ENCODE measurements at regions not wholly inside any gene's neighbourhood (a gene's known extent, or its start where the extent isn't known, plus 50 kb on each side); places are given as distances from the start of the nearest gene placed in this dataset.
"Not testable (repeated sequence)": the region's sequence is repeated elsewhere in the genome, so short reads cannot be mapped to it uniquely, and the experiment has no call there.

DNA sequence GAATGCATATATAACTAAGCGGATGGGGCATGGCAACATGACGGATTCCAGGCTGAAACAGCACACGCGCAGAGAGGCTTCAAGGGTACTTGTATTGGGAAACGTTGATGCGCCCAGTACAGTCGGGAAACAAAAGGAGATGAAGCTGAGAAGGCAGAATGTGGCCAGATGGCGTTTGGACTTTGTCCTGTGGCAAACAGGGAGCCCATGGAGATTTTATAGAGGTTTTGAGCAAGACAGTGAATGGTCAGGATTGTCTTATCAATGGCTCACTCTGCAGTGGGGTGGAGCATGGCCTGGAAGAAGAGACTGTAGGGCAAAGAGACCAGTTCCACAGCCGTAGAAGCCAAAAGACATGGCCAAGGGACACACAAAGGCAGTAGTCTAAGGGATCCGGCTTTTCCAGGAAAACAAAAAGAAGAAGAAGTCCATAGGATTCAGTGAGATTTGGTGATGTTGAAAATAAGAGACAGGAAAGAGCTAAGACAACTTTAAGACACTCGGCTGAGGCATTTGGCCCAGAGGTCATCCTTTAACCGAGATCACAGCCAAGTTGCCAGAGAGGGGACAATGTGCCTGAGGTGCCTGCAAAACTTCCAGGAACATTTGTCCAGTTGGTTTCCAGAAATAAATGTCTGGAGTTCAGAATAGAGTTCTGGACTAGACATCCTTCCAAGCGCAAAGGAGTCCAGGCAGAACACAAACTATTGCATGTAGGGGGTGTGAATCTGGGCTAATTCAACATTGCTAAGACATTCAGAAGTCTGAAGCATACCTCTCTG is 123.0 kb upstream of the RREB1 start:
- Histone ChIP-seq H3K4me3 (ENCODE audit: control insufficient read depth in 1 of 2, extremely low read depth in 1 of 2, low read length in 1 of 2) (no peak overlapping the region), H3K36me3 (ENCODE audit: control insufficient read depth in 2 of 2, extremely low read depth in 1 of 2, insufficient read depth in 1 of 2, low read length in 1 of 2) (no peaks in the 10 kb centered on the region), H3K9me3 (no peaks in the 10 kb centered on the region), H3K27ac (ENCODE audit: low read length) (no peak overlapping the region), H3K4me1 (ENCODE audit: control insufficient read depth in 1 of 2, extremely low read depth in 1 of 2, insufficient read depth in 2 of 2, low read length in 2 of 2) (no peaks in the 10 kb centered on the region), H3K27me3 (replicated peaks in 1 of 2; ENCODE audit: control insufficient read depth in 2 of 2, extremely low read depth in 1 of 2, insufficient read depth in 2 of 2, low read length in 1 of 2) (no peaks in the 10 kb centered on the region)
- no peaks in the 10 kb centered on the region for H3K36me3 Mint-ChIP-seq
- no peaks in the 10 kb centered on the region for H3K9me3 Mint-ChIP-seq
- no peak for DNase-seq
- POLR2A ChIA-PET = no interaction called here
- H3K27ac Mint-ChIP-seq = no peak overlapping the region
- no peaks in the 10 kb centered on the region for H3K27me3 Mint-ChIP-seq
- 89% methylated on average over 13 of the region's 13 CpGs for WGBS (ENCODE audit: insufficient coverage)
- CTCF ChIA-PET = interaction anchor here in 1 of 2 donors (0.7 kb wide), 1 partner anchor 58 kb away, joined by 3 read pairs; no protein-coding TSS in a partner anchor
- no peak overlapping the region for H3K4me3 Mint-ChIP-seq
- ATAC-seq (replicated peaks in 1 of 4) = no peak
- H3K4me1 Mint-ChIP-seq = no peaks in the 10 kb centered on the region

DNA sequence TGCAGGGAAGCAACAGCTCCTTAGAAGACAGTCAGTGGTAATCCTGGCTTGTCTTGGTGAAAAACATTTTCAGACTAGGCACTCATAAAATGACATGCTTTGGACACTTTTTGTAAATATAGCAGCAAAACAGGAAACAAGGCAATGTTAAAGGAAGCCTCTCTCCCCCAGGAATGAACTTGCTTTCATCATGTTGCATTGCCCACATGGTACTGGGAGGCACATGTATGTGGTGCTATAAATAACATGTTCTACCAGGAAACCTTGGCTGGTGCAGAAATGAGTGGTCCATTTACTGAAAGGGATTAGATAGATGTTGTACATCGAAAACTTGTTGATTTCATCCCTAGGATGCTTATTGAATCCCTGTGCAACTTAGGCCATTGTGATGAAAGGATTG is 121.4 kb upstream of the RREB1 start:
- WGBS (ENCODE audit: insufficient coverage) = 100% methylated on average over 1 of the region's 1 CpG

DNA sequence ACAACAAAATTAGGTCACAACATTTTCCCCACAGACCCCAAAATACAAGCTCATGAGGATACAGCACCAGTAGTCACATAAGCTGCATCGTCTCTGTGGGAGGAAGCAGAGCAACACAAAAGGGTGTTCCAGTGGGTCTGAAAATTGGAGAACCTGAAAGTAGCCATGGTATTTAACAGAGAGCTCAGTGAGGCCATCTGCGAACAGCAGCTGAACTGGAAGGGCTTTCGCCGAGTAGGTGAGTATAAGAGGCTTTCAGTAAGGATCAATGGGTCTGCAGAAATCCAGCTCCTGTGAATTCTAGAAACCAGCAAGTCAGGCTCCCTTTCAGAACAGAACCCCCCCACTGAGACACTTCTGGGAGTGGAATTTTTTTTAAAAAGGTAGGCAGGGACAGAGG is 120.0 kb upstream of the RREB1 start:
- no peak overlapping the region for H3K4me3 ChIP-seq (ENCODE audit: control insufficient read depth in 1 of 2, extremely low read depth in 1 of 2, low read length in 1 of 2)
- H3K9me3 ChIP-seq = no peaks in the 10 kb centered on the region
- Mint-ChIP-seq H3K4me1 (no peaks in the 10 kb centered on the region), H3K36me3 (no peaks in the 10 kb centered on the region), H3K4me3 (no peak overlapping the region), H3K9me3 (no peaks in the 10 kb centered on the region), H3K27me3 (no peaks in the 10 kb centered on the region), H3K27ac (no peak overlapping the region)
- no peak for ATAC-seq (replicated peaks in 1 of 4)
- ChIA-PET POLR2A (no interaction called here), CTCF (interaction anchor here in 1 of 2 donors (0.6 kb wide), 1 partner anchor 10 kb away, joined by 3 read pairs; no protein-coding TSS in a partner anchor)
- 78% methylated on average over 4 of the region's 4 CpGs for WGBS (ENCODE audit: insufficient coverage)
- DNase-seq = no peak
- no peaks in the 10 kb centered on the region for H3K36me3 ChIP-seq (ENCODE audit: control insufficient read depth in 2 of 2, extremely low read depth in 1 of 2, insufficient read depth in 1 of 2, low read length in 1 of 2)
- no peaks in the 10 kb centered on the region for H3K4me1 ChIP-seq (ENCODE audit: control insufficient read depth in 1 of 2, extremely low read depth in 1 of 2, insufficient read depth in 2 of 2, low read length in 2 of 2)
- H3K27me3 ChIP-seq (replicated peaks in 1 of 2; ENCODE audit: control insufficient read depth in 2 of 2, extremely low read depth in 1 of 2, insufficient read depth in 2 of 2, low read length in 1 of 2) = peaks cover 0 to 2% of the 10 kb centered on the region in 2 experiments
- H3K27ac ChIP-seq (ENCODE audit: low read length) = no peak overlapping the region

More for the DNA sequence above, 121.4 kb upstream of the RREB1 start:
- POLR2A ChIA-PET = no interaction called here
- H3K4me1 ChIP-seq (ENCODE audit: control insufficient read depth in 1 of 2, extremely low read depth in 1 of 2, insufficient read depth in 2 of 2, low read length in 2 of 2) = no peaks in the 10 kb centered on the region
- no peak overlapping the region for H3K27ac ChIP-seq (ENCODE audit: low read length)
- CTCF ChIA-PET = no interaction called here
- H3K27me3 ChIP-seq (replicated peaks in 1 of 2; ENCODE audit: control insufficient read depth in 2 of 2, extremely low read depth in 1 of 2, insufficient read depth in 2 of 2, low read length in 1 of 2) = no peaks in the 10 kb centered on the region
- ATAC-seq (replicated peaks in 1 of 4) = no peak
- H3K4me3 ChIP-seq (ENCODE audit: control insufficient read depth in 1 of 2, extremely low read depth in 1 of 2, low read length in 1 of 2) = no peak overlapping the region
- DNase-seq = no peak
- Mint-ChIP-seq H3K27ac (no peak overlapping the region), H3K9me3 (no peaks in the 10 kb centered on the region), H3K36me3 (no peaks in the 10 kb centered on the region), H3K27me3 (no peaks in the 10 kb centered on the region), H3K4me3 (no peak overlapping the region), H3K4me1 (no peaks in the 10 kb centered on the region)
- no peaks in the 10 kb centered on the region for H3K36me3 ChIP-seq (ENCODE audit: control insufficient read depth in 2 of 2, extremely low read depth in 1 of 2, insufficient read depth in 1 of 2, low read length in 1 of 2)
- no peaks in the 10 kb centered on the region for H3K9me3 ChIP-seq

DNA sequence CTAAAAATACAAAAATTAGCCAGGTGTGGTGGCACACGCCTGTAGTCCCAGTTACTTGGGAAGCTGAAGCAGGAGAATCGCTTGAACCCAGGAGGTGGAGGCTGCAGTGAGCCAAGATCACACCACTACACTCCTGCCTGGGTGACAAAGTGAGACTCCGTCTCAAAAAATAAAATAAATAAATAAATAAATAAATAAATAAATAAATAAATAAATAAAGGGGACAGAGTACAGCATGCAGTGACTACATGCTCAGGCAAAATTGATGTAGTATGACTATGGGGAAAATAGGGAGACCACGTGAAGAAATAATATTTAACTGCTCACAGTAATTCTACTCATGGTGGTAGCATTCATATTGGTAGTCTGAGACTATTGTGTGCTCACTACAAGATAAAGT is 117.7 kb upstream of the RREB1 start:
- H3K27me3 Mint-ChIP-seq; H3K36me3 Mint-ChIP-seq; H3K27ac Mint-ChIP-seq; ATAC-seq (replicated peaks in 1 of 4); DNase-seq; H3K9me3 ChIP-seq; H3K27ac ChIP-seq (ENCODE audit: low read length); POLR2A ChIA-PET; H3K27me3 ChIP-seq (replicated peaks in 1 of 2; ENCODE audit: control insufficient read depth in 2 of 2, extremely low read depth in 1 of 2, insufficient read depth in 2 of 2, low read length in 1 of 2); H3K4me1 ChIP-seq (ENCODE audit: control insufficient read depth in 1 of 2, extremely low read depth in 1 of 2, insufficient read depth in 2 of 2, low read length in 2 of 2); H3K4me1 Mint-ChIP-seq; H3K9me3 Mint-ChIP-seq; H3K4me3 ChIP-seq (ENCODE audit: control insufficient read depth in 1 of 2, extremely low read depth in 1 of 2, low read length in 1 of 2); H3K36me3 ChIP-seq (ENCODE audit: control insufficient read depth in 2 of 2, extremely low read depth in 1 of 2, insufficient read depth in 1 of 2, low read length in 1 of 2); H3K4me3 Mint-ChIP-seq; CTCF ChIA-PET: not testable (repeated sequence)
- WGBS (ENCODE audit: insufficient coverage) = no CpG with 5 or more reads among the region's 4 CpGs

DNA sequence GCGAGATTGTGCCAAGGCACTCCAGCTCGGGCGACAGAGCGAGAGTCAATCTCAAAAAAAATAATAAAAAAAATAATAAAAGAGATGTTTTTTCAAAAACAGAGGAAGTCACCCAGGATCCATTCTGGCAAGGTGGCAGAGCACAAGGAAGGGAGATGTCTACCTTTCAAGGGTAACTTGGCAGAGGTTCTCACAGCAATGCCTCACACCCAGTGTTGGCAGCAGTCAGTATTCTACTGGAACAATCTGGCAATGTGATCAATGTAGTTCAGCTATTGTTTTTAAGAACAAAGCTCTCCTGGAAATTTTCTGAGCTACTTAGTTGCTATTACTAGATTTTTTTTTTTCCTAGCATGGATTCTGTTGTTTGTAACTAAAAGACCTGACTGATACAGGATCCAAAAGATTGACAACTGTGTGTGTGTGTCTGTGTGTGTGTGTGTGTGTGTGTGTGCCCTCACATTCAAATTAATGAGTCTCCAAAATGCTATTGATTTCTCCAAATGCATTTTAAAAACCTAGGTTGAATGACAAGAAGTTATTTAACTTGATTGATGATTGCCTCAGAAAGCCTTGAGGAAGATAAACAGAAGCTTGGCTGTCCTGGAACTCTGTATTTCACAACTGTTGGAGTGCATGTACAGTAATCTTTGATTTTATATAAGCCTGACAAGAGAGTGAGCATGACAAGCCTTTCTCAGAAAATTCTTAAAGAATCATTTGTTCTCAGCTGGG is 114.1 kb upstream of the RREB1 start:
- DNase-seq (no peak), ATAC-seq (replicated peaks in 1 of 4) (no peak)
- Mint-ChIP-seq H3K4me1 (no peaks in the 10 kb centered on the region), H3K36me3 (no peaks in the 10 kb centered on the region), H3K4me3 (no peak overlapping the region), H3K27ac (no peak overlapping the region), H3K9me3 (no peaks in the 10 kb centered on the region), H3K27me3 (peaks cover 0 to 2% of the 10 kb centered on the region in 2 donors)
- CTCF ChIA-PET = interaction anchor here in 1 of 2 donors (0.7 kb wide), 1 partner anchor 310 kb away, joined by 4 read pairs; no protein-coding TSS in a partner anchor
- no peaks in the 10 kb centered on the region for H3K9me3 ChIP-seq
- no peaks in the 10 kb centered on the region for H3K4me1 ChIP-seq (ENCODE audit: control insufficient read depth in 1 of 2, extremely low read depth in 1 of 2, insufficient read depth in 2 of 2, low read length in 2 of 2)
- no peak overlapping the region for H3K4me3 ChIP-seq (ENCODE audit: control insufficient read depth in 1 of 2, extremely low read depth in 1 of 2, low read length in 1 of 2)
- no CpG with 5 or more reads among the region's 4 CpGs for WGBS (ENCODE audit: insufficient coverage)
- H3K27ac ChIP-seq (ENCODE audit: low read length) = no peak overlapping the region
- H3K27me3 ChIP-seq (replicated peaks in 1 of 2; ENCODE audit: control insufficient read depth in 2 of 2, extremely low read depth in 1 of 2, insufficient read depth in 2 of 2, low read length in 1 of 2) = peaks cover 0 to 2% of the 10 kb centered on the region in 2 experiments
- POLR2A ChIA-PET = no interaction called here
- H3K36me3 ChIP-seq (ENCODE audit: control insufficient read depth in 2 of 2, extremely low read depth in 1 of 2, insufficient read depth in 1 of 2, low read length in 1 of 2) = no peaks in the 10 kb centered on the region

DNA sequence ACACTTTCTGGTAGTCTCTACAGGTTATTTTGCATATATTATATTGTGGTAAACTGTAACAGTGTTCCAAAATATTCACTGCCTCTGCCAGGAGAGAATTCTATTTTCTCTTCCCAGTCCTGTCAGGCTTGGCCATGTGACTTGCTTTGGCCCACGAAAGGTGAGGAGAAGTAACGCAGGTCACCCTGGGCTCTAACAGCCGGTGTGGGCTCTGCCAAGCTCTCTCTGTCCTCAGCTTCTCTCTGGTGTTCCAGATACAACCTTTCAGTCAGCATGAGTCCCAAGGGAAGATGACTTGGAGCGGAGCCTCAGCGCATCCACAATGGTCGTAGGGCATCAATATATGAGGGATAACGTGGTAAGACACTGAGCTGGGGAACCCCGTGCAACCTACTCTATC is 113.0 kb upstream of the RREB1 start:
- H3K27ac Mint-ChIP-seq = no peak overlapping the region
- no peaks in the 10 kb centered on the region for H3K4me1 Mint-ChIP-seq
- 98% methylated on average over 4 of the region's 8 CpGs for WGBS (ENCODE audit: insufficient coverage)
- Histone ChIP-seq H3K4me3 (ENCODE audit: control insufficient read depth in 1 of 2, extremely low read depth in 1 of 2, low read length in 1 of 2) (no peak overlapping the region), H3K27ac (ENCODE audit: low read length) (no peak overlapping the region), H3K27me3 (replicated peaks in 1 of 2; ENCODE audit: control insufficient read depth in 2 of 2, extremely low read depth in 1 of 2, insufficient read depth in 2 of 2, low read length in 1 of 2) (peaks cover 0 to 5% of the 10 kb centered on the region in 2 experiments), H3K36me3 (ENCODE audit: control insufficient read depth in 2 of 2, extremely low read depth in 1 of 2, insufficient read depth in 1 of 2, low read length in 1 of 2) (no peaks in the 10 kb centered on the region), H3K4me1 (ENCODE audit: control insufficient read depth in 1 of 2, extremely low read depth in 1 of 2, insufficient read depth in 2 of 2, low read length in 2 of 2) (no peaks in the 10 kb centered on the region), H3K9me3 (no peaks in the 10 kb centered on the region)
- CTCF ChIA-PET = interaction anchor here in 1 of 2 donors (0.5 kb wide), 2 partner anchors 242 to 249 kb away, joined by 3 to 4 read pairs; no protein-coding TSS in a partner anchor
- no peaks in the 10 kb centered on the region for H3K36me3 Mint-ChIP-seq
- no peak overlapping the region for H3K4me3 Mint-ChIP-seq
- H3K27me3 Mint-ChIP-seq = peaks cover 0 to 4% of the 10 kb centered on the region in 2 donors
- H3K9me3 Mint-ChIP-seq = no peaks in the 10 kb centered on the region
- DNase-seq (no peak), ATAC-seq (replicated peaks in 1 of 4) (no peak)
- POLR2A ChIA-PET = no interaction called here
